Transverse colon (tissue), 4 donors: ENCODE measurements at regions not wholly inside any gene's neighbourhood (a gene's known extent, or its start where the extent isn't known, plus 50 kb on each side); places are given as distances from the start of the nearest gene placed in this dataset.

Experiments
- EP300 ChIP-seq: sonication (generic); formaldehyde crosslinking; IDR thresholded peaks from one replicate; pipeline ENCODE4 v1.6.1; 2017; ENCODE audit warnings: antibody characterized with exemption, low read depth
- POLR2A ChIP-seq: fragments of 450-650 bp; IDR thresholded peaks from one replicate; pipeline ENCODE4 v1.6.1; 2016; ENCODE audit warnings: antibody characterized with exemption, mild to moderate bottlenecking, moderate library complexity
- POLR2AphosphoS5 ChIP-seq, 3 donors: sonication (generic); formaldehyde crosslinking; IDR thresholded peaks; one replicate each; pipeline ENCODE4 v1.6.1; 2016; ENCODE audit warnings: antibody characterized with exemption in 3 of 3
- TF ChIP-seq, protein P1 (sequence below), 5 experiments: fragments of 200-600 bp in 3 of 5; fragments of 450-650 bp in 2 of 5; sonication (generic) in 3 of 5; IDR thresholded peaks; 1 replicate in 2 of 5; 2 replicates in 3 of 5; pipeline ENCODE4 v1.5.1; 2016 to 2017; ENCODE audit warnings: antibody characterized with exemption in 5 of 5, inconsistent platforms in 3 of 5, mild to moderate bottlenecking in 2 of 5, moderate library complexity in 1 of 5

GRCh38 chr17:53264730-53265129 lies 558.0 kb upstream of the KIF2B start:
- TF ChIP-seq, protein P1, sequence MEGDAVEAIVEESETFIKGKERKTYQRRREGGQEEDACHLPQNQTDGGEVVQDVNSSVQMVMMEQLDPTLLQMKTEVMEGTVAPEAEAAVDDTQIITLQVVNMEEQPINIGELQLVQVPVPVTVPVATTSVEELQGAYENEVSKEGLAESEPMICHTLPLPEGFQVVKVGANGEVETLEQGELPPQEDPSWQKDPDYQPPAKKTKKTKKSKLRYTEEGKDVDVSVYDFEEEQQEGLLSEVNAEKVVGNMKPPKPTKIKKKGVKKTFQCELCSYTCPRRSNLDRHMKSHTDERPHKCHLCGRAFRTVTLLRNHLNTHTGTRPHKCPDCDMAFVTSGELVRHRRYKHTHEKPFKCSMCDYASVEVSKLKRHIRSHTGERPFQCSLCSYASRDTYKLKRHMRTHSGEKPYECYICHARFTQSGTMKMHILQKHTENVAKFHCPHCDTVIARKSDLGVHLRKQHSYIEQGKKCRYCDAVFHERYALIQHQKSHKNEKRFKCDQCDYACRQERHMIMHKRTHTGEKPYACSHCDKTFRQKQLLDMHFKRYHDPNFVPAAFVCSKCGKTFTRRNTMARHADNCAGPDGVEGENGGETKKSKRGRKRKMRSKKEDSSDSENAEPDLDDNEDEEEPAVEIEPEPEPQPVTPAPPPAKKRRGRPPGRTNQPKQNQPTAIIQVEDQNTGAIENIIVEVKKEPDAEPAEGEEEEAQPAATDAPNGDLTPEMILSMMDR (IDR thresholded peaks at IDR 0.05) = no peak
- TF ChIP-seq POLR2AphosphoS5 (IDR thresholded peaks at IDR 0.05) (no peak), POLR2A (no peak), EP300 (no peak)
